ENCODE measurements at regions not wholly inside any gene's neighbourhood (a gene's known extent, or its start where the extent isn't known, plus 50 kb on each side); places are given as distances from the start of the nearest gene placed in this dataset.

GRCh38 chr9:36517131-36517530 is 55.6 kb upstream of the MELK start:
- TF ChIP-seq CTCF (conservative IDR thresholded peaks at IDR 0.05; ENCODE audit: low read depth, low read length) (no peak), EZH2phosphoT487 (IDR thresholded peaks at IDR 0.05; ENCODE audit: borderline replicate concordance, low read length) (no peak)
